C4-2B (cell line): ENCODE measurements at regions not wholly inside any gene's neighbourhood (a gene's known extent, or its start where the extent isn't known, plus 50 kb on each side); places are given as distances from the start of the nearest gene placed in this dataset.

Experiments used
- ZFX ChIP-seq: fragments of 450-650 bp; IDR thresholded peaks from 2 replicates; pipeline ENCODE4 v1.6.1; 2017
- TF ChIP-seq, protein P1 (sequence below): fragments of 450-650 bp; conservative IDR thresholded peaks from 2 replicates; pipeline ENCODE4 v1.5.1; 2017; ENCODE audit warnings: mild to moderate bottlenecking

- TF ChIP-seq, protein P1, sequence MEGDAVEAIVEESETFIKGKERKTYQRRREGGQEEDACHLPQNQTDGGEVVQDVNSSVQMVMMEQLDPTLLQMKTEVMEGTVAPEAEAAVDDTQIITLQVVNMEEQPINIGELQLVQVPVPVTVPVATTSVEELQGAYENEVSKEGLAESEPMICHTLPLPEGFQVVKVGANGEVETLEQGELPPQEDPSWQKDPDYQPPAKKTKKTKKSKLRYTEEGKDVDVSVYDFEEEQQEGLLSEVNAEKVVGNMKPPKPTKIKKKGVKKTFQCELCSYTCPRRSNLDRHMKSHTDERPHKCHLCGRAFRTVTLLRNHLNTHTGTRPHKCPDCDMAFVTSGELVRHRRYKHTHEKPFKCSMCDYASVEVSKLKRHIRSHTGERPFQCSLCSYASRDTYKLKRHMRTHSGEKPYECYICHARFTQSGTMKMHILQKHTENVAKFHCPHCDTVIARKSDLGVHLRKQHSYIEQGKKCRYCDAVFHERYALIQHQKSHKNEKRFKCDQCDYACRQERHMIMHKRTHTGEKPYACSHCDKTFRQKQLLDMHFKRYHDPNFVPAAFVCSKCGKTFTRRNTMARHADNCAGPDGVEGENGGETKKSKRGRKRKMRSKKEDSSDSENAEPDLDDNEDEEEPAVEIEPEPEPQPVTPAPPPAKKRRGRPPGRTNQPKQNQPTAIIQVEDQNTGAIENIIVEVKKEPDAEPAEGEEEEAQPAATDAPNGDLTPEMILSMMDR: no peak
- TF ChIP-seq ZFX: no peak
These were observed 174.1 kb downstream of the MN1 start for GRCh38 chr22:27627444-27627833.
